ENCODE measurements at regions not wholly inside any gene's neighbourhood (a gene's known extent, or its start where the extent isn't known, plus 50 kb on each side); places are given as distances from the start of the nearest gene placed in this dataset.

DNA sequence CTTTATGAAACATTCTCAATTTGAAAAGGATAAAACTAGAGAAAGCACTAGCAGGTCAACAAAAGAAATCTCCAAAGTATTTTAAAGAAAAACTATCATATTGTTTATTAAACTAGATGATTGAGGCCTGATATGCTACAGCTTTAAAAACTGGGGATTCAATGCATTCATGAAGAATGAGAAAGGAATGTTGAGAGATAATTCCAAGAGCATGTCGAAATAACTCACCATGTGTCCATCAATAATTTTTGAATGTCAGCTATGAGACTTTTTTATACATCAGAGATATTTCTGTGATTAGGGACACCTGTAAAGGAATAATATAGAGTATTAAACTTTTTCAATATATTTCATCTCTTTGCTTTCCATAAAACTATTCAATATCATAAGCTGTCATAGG, 376.9 kb upstream of the REG3G start:
- CTCF ChIA-PET, result no interaction called here
- H3K27me3 Mint-ChIP-seq, result no peaks in the 10 kb centered on the region
- peaks cover 18% of the 10 kb centered on the region for H3K9me3 Mint-ChIP-seq
- no peak overlapping the region for H3K27ac Mint-ChIP-seq
- POLR2A ChIA-PET, result no interaction called here
- intact Hi-C loops (cut with micrococcal nuclease), result no loop called here
- H3K4me3 Mint-ChIP-seq, result no peak overlapping the region
- no peaks in the 10 kb centered on the region for H3K4me1 Mint-ChIP-seq (ENCODE audit: low read depth)
- H3K36me3 Mint-ChIP-seq, result no peaks in the 10 kb centered on the region
- DNase-seq, result no peak

DNA sequence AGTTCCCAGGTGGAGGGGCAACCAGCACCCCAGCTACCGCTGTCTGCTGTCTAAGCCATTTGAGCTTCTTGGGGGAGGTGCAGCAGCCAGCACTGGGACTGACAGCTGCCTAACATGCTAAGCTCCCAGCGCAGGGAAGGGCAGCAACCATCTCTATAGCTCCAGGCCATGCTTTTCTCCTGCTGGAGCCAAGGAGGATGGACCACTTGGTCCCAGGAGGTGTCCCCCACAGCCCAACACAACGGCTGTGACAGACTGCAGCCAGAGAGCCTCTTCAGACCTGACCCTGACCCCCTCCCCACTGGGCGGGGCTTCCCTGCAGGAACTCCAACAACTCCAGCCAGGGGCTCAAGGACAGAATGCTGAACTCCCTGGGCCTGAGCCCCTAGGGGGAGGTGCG, 370.6 kb upstream of the REG3G start:
- intact Hi-C loops (cut with micrococcal nuclease), result no loop called here
- no peak overlapping the region for H3K27ac Mint-ChIP-seq
- no peaks in the 10 kb centered on the region for H3K36me3 Mint-ChIP-seq
- no peak overlapping the region for H3K4me3 Mint-ChIP-seq
- POLR2A ChIA-PET, result no interaction called here
- CTCF ChIA-PET, result no interaction called here
- no peaks in the 10 kb centered on the region for H3K27me3 Mint-ChIP-seq
- peaks cover 43% of the 10 kb centered on the region for H3K9me3 Mint-ChIP-seq
- no peaks in the 10 kb centered on the region for H3K4me1 Mint-ChIP-seq (ENCODE audit: low read depth)
- no peak for DNase-seq

DNA sequence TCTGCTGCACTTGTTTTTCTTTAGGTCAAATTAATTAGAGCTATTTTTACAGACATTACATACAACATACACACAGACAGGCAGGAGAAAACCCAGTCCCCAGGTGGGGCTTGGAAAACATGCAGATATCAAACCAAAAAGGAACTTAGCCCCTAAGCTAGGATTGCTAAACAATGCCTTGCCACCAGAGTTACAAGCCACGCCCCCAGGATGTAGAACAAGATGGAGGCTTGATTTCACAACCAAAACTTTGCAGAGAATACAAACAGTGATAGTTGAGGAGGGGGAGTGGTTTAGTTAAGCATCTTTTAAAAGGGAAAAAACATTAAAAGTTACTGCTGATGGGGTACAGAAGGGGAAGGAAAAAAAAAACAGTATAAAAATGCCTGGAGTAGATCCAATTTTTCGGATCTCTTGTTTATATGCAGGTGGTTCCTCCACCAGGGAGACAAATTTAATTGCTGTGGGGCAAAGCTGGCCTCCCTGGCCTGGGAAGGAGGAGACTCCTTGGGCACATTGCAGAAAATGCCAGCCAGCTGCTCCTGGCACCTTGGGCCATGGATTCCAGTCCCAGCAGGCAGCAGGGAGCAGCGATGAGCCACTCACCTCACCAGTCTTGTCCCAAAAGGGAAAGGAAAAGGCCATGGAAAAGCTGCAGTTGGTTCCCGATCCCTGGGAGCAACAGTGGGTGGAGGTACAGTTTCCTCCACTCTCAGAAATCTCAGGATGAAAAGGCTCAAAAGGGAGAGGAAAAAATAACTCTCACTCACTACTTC, 348.4 kb upstream of the REG3G start:
- POLR2A ChIA-PET, result no interaction called here
- H3K27ac Mint-ChIP-seq, result no peak overlapping the region
- DNase-seq, result no peak
- H3K4me3 Mint-ChIP-seq, result no peak overlapping the region
- CTCF ChIA-PET, result no interaction called here
- H3K27me3 Mint-ChIP-seq, result no peaks in the 10 kb centered on the region
- peaks cover 16% of the 10 kb centered on the region for H3K9me3 Mint-ChIP-seq
- intact Hi-C loops (cut with micrococcal nuclease), result no loop called here
- H3K4me1 Mint-ChIP-seq (ENCODE audit: low read depth), result no peaks in the 10 kb centered on the region
- H3K36me3 Mint-ChIP-seq, result no peaks in the 10 kb centered on the region

DNA sequence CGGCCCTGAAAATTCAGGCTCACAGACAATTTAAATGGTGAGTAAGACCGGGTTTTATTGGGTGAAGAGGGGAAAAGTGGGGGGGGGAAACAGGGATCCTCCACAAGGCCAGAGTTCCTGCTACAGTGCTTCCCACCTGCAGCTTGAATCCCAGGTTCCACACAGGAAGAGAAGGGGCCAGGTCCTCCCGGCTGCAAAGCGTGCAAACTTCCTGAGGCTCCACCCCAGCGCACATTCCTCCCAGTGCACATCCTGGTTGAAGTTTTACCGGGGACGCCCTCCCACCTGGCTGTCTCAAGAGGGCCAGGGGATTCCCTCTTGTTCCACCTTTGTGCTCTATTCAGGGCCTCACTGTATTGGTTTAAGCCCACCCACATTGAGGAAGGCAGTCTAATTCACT, 347.7 kb upstream of the REG3G start:
- no peaks in the 10 kb centered on the region for H3K27me3 Mint-ChIP-seq
- CTCF ChIA-PET, result no interaction called here
- no peak overlapping the region for H3K4me3 Mint-ChIP-seq
- H3K27ac Mint-ChIP-seq, result no peak overlapping the region
- H3K9me3 Mint-ChIP-seq, result peaks cover 16% of the 10 kb centered on the region
- no peaks in the 10 kb centered on the region for H3K4me1 Mint-ChIP-seq (ENCODE audit: low read depth)
- POLR2A ChIA-PET, result no interaction called here
- intact Hi-C loops (cut with micrococcal nuclease), result no loop called here
- no peak for DNase-seq
- no peaks in the 10 kb centered on the region for H3K36me3 Mint-ChIP-seq

DNA sequence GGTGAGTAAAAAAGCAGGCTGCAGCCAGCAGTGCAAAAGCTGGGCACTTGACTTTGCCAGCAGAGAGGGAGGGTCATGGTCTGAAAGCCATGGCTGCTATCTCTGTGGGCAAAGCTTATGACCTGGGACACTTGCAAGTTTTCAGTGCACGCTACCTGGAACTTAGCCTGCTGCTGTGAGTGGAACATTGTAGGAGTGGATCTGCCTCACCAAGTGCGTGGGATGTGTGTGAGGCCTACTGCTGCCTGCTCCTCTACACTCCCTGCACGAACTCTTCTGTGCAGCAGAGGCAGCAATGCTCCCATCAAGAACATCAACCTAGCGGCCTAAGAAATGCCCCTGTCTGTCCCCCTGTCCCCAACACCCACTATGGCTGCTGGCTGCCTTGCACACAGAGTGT, 344.1 kb upstream of the REG3G start:
- Mint-ChIP-seq H3K27ac (no peak overlapping the region), H3K27me3 (no peaks in the 10 kb centered on the region), H3K4me3 (no peak overlapping the region), H3K4me1 (ENCODE audit: low read depth) (no peaks in the 10 kb centered on the region), H3K9me3 (peaks cover 33% of the 10 kb centered on the region), H3K36me3 (no peaks in the 10 kb centered on the region)
- CTCF ChIA-PET, result no interaction called here
- POLR2A ChIA-PET, result no interaction called here
- intact Hi-C loops (cut with micrococcal nuclease), result no loop called here
- DNase-seq, result no peak

DNA sequence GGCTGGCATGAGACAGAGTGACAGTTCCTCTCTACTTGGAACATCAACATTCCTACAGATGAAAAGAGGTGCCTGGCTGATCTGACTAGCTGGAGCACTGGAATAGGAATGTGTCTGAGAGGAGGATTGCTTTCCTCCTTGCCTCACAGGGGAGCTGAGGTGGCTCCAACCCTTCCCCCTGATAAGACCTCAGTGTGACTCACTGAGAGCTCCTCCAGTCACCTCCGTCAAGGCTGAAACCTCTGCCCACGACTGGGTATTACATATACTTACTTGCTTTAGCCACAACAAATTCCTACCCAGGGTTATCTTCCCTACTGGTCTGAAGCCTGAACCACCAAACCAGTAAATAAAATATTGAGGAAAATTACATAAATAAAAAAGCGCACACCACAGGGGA, 342.7 kb upstream of the REG3G start:
- intact Hi-C loops (cut with micrococcal nuclease), result no loop called here
- no peaks in the 10 kb centered on the region for H3K36me3 Mint-ChIP-seq
- no peaks in the 10 kb centered on the region for H3K4me1 Mint-ChIP-seq (ENCODE audit: low read depth)
- no peaks in the 10 kb centered on the region for H3K27me3 Mint-ChIP-seq
- CTCF ChIA-PET, result no interaction called here
- POLR2A ChIA-PET, result no interaction called here
- peaks cover 32% of the 10 kb centered on the region for H3K9me3 Mint-ChIP-seq
- DNase-seq, result no peak
- H3K4me3 Mint-ChIP-seq, result no peak overlapping the region
- no peak overlapping the region for H3K27ac Mint-ChIP-seq

DNA sequence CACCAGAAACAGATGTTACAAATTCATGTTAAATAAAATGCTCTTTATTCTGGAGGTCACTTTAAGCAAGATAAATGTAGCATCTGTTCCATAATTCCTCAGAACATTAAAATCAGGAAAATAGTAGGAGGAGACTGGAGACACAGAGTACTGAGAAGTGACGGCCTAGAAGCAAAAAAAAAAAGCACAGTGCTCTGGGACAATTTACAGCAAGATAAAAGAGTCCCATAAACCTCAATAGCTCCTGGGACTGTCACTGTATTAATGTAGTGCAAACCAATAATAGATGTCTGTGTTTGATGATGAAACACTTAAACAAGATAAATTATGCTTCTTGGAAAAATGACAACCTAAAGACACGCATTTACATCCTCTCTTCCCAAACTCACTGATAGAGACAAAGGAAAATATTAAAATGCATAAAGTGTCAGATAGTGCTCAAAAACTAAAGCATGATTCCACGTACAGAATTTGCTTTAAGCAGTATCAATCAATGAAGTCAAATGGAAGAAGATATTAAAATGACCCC, 338.8 kb upstream of the REG3G start:
- ChIA-PET POLR2A (no interaction called here), CTCF (no interaction called here)
- Mint-ChIP-seq H3K27ac (no peak overlapping the region), H3K4me3 (no peak overlapping the region), H3K4me1 (ENCODE audit: low read depth) (no peaks in the 10 kb centered on the region), H3K9me3 (peaks cover 39% of the 10 kb centered on the region), H3K36me3 (no peaks in the 10 kb centered on the region), H3K27me3 (no peaks in the 10 kb centered on the region)
- intact Hi-C loops (cut with micrococcal nuclease), result no loop called here
- DNase-seq, result no peak

DNA sequence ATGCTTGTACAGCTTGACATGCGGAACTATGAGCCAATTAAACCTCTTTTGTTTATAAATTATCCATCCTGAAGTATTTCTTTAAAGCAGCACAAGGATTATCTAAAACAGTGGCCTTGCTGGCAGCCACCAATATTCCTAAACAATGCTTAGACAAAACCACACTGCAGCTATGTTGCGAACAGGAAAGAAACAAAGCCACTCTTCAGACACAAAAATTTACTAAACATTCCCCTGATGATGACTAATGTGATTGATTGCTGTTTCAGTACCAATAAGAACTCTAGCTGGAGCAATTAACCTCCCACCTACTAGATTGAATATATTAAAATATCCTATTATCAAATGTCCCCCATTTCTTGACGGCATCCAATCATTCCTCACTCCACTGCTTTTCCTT, 325.8 kb upstream of the REG3G start:
- intact Hi-C loops (cut with micrococcal nuclease), result no loop called here
- no peak overlapping the region for H3K4me3 Mint-ChIP-seq
- DNase-seq, result no peak
- no peaks in the 10 kb centered on the region for H3K27me3 Mint-ChIP-seq
- CTCF ChIA-PET, result no interaction called here
- H3K36me3 Mint-ChIP-seq, result no peaks in the 10 kb centered on the region
- POLR2A ChIA-PET, result no interaction called here
- peaks cover 12% of the 10 kb centered on the region for H3K9me3 Mint-ChIP-seq
- H3K27ac Mint-ChIP-seq, result no peak overlapping the region
- H3K4me1 Mint-ChIP-seq (ENCODE audit: low read depth), result no peaks in the 10 kb centered on the region

DNA sequence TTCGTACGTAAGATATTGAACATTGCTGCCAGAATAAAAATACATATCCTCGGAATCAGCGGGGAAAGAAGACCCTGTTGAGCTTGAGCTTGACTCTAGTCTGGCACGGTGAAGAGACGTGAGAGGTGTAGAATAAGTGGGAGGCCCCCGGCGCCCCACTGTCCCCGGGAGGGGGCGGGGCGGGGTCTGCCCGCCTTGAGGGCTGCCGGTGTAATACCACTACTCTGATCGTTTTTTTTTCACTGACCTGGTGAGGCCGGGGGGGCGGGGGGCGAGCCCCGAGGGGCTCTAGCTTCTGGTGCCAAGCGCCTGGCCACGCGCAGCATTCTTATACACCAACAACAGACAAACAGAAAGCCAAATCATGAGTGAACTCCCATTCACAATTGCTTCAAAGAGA, 324.0 kb upstream of the REG3G start:
- Mint-ChIP-seq H3K36me3 (no peaks in the 10 kb centered on the region), H3K4me1 (ENCODE audit: low read depth) (no peaks in the 10 kb centered on the region), H3K9me3 (peaks cover 12% of the 10 kb centered on the region), H3K4me3 (no peak overlapping the region), H3K27me3 (no peaks in the 10 kb centered on the region), H3K27ac (no peak overlapping the region)
- ChIA-PET POLR2A (no interaction called here), CTCF (no interaction called here)
- intact Hi-C loops (cut with micrococcal nuclease), result no loop called here
- DNase-seq, result no peak

DNA sequence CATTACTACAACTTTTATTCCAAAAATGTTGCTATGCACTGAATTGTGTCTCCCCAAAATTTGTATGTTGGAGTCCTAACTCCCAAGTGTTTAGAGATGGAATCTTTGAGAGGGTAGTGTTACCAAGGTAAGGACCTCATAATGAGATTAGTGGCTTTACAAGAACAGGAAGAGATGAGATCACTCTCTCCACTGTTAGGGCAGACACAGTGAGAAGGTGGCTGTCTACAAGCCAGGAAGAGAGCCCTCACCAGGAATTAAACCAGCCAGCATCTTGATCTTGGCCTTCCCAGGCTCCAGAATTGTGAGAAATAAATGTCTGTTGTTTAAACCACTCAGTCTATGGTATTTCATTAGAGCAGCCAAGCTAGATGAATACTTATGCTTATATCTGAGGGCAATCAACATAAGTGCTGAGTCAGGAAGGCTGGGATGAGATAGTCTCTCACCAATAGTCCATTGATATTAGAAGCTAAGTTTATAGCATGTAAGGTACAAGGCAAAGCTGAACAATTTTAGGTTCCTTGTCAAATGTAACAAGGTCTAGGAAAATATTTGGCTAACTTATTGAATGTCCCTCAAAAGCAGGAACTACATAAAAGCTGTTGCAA, 317.6 kb upstream of the REG3G start:
- intact Hi-C loops (cut with micrococcal nuclease), result no loop called here
- CTCF ChIA-PET, result no interaction called here
- no peak overlapping the region for H3K27ac Mint-ChIP-seq
- no peaks in the 10 kb centered on the region for H3K27me3 Mint-ChIP-seq
- H3K4me1 Mint-ChIP-seq (ENCODE audit: low read depth), result no peaks in the 10 kb centered on the region
- DNase-seq, result no peak
- H3K36me3 Mint-ChIP-seq, result no peaks in the 10 kb centered on the region
- POLR2A ChIA-PET, result no interaction called here
- H3K9me3 Mint-ChIP-seq, result peaks cover 12% of the 10 kb centered on the region
- no peak overlapping the region for H3K4me3 Mint-ChIP-seq

DNA sequence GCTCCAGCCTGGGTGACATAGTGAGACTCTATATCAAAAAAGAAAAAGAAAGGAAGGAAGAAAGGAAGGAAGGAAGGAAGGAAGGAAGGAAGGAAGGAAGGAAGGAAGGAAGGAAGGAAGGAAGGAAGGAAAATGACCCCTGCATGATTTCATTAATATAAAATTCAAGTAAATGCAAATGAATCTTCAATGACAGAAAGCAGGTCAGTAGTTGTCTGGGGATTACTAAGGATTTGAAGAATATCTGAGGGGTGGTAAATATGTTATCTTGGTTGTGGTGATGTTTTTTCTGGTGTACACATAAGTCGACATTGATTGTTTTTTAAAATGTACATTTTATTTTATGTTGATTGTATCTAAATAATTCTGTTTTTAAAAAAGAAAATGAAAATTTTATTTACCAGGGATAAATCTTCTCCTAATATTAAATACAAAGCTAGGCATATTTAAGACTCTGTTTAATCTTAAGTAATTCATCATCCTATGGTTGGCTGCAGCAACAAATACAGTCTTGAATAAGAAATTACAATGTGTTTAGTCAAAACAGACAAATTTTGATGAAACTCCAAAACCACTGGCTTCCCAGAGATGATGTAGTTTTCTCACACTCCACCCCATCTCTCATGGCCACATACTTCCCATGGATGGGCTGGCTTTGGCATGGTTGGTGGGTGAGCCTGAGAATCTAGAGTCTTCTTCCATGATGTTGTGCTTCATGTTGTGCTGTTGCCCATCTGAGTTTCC, 314.7 kb upstream of the REG3G start:
- Mint-ChIP-seq H3K4me3 (no peak overlapping the region), H3K27ac (no peak overlapping the region), H3K9me3 (peaks cover 17% of the 10 kb centered on the region), H3K4me1 (ENCODE audit: low read depth) (no peaks in the 10 kb centered on the region), H3K27me3 (no peaks in the 10 kb centered on the region), H3K36me3 (no peaks in the 10 kb centered on the region)
- POLR2A ChIA-PET, result no interaction called here
- DNase-seq, result no peak
- CTCF ChIA-PET, result no interaction called here
- intact Hi-C loops (cut with micrococcal nuclease), result no loop called here

DNA sequence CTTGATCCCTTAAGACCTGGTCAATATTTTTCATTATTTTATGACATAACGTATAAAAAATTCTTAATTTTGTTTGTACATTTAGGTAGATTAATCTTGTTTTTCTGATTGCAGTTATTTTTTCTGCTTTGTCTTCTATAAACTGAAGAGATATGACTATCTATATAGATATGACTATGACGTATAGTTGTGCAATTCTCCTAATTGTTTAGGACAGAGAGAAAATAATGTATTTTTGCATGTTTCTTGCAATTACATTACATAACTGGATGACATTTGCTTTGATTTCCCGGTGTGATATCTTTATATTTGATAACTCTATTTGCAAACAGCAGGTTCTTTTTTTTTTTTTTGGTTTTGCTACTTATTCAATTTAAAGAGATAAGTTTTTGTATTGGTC, 310.2 kb upstream of the REG3G start:
- H3K27ac Mint-ChIP-seq, result no peak overlapping the region
- H3K4me3 Mint-ChIP-seq, result no peak overlapping the region
- H3K4me1 Mint-ChIP-seq (ENCODE audit: low read depth), result no peaks in the 10 kb centered on the region
- no peaks in the 10 kb centered on the region for H3K36me3 Mint-ChIP-seq
- intact Hi-C loops (cut with micrococcal nuclease), result no loop called here
- ChIA-PET POLR2A (no interaction called here), CTCF (no interaction called here)
- peaks cover 22% of the 10 kb centered on the region for H3K9me3 Mint-ChIP-seq
- DNase-seq, result no peak
- no peaks in the 10 kb centered on the region for H3K27me3 Mint-ChIP-seq

DNA sequence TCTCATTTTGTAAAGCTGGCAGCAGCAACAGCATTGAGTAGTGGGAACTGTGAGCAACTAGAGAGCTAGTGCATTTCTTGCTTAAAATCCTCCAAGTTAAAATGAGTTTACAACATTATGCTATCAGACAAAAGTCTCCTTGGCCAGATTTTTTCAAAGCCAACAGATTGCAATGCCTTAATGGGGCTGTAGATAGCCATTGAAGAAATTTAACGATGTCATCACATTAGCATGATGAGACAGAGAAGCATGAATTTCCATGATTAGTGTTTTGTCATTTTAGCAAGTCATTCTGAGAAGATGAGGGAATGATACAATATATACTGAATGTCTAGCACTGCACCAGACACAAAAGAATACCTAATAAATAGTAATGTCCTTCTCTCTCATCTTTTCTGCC, 307.5 kb upstream of the REG3G start:
- intact Hi-C loops (cut with micrococcal nuclease), result no loop called here
- Mint-ChIP-seq H3K4me3 (no peak overlapping the region), H3K36me3 (no peaks in the 10 kb centered on the region), H3K4me1 (ENCODE audit: low read depth) (no peaks in the 10 kb centered on the region), H3K9me3 (peaks cover 19% of the 10 kb centered on the region), H3K27ac (no peak overlapping the region), H3K27me3 (no peaks in the 10 kb centered on the region)
- CTCF ChIA-PET, result no interaction called here
- POLR2A ChIA-PET, result no interaction called here
- no peak for DNase-seq

Measured in activated CD4-positive, alpha-beta memory T cell treated with anti-CD3 and anti-CD28 coated beads for 36 hours (primary cell).